ENCODE measurements at regions not wholly inside any gene's neighbourhood (a gene's known extent, or its start where the extent isn't known, plus 50 kb on each side); places are given as distances from the start of the nearest gene placed in this dataset.
"Not testable (repeated sequence)": the region's sequence is repeated elsewhere in the genome, so short reads cannot be mapped to it uniquely, and the experiment has no call there.

- Histone ChIP-seq H3K9ac (ENCODE audit: insufficient read length, low read depth) (no peak overlapping the region), H3K4me1 (ENCODE audit: insufficient read depth, insufficient read length) (peaks cover 14% of the 10 kb centered on the region), H3K36me3 (ENCODE audit: insufficient read depth, insufficient read length, low read length) (no peaks in the 10 kb centered on the region), H3K9me3 (ENCODE audit: insufficient read depth, low read length) (no peaks in the 10 kb centered on the region; the same call in 1 of the 2 replicates), H3K27me3 (ENCODE audit: insufficient read depth, insufficient read length) (no peaks in the 10 kb centered on the region), H3K4me3 (ENCODE audit: insufficient read length, low read depth) (no peak overlapping the region)
- TF ChIP-seq ZNF274 (IDR thresholded peaks at IDR 0.05; ENCODE audit: low read depth, low read length) = no peak
- no peak for TF ChIP-seq YY1 (IDR thresholded peaks at IDR 0.05; ENCODE audit: insufficient read depth, insufficient read length)
- no peak for TF ChIP-seq SUZ12 (IDR thresholded peaks at IDR 0.05; ENCODE audit: extremely low read depth, insufficient read depth, insufficient read length)
- no peak for DNase-seq (ENCODE audit: low read depth, low spot score)
These were observed 208.2 kb downstream of the RHOU start for GRCh38 chr1:228943436-228943835.

DNA sequence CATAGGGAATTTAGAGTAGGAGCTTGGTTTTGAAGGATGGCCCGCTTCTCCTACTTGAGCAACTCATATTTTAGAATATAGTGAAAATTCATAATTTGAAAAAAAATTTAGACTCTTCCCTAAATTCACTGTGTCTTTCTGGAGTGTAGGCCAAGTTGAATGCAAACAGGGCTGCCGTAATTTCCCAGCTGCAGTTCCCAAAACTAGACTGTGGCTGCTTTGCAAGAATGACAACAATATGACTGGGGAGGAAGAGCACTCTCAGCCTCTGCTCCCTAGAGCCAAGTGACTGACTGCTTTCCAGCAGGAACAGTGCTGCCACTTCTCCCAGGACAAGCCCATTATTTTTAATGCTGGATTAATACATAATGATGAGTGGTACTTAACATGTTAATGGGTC, 209.0 kb downstream of the RHOU start:
- H3K9me3 ChIP-seq (ENCODE audit: insufficient read depth, low read length) = no peaks in the 10 kb centered on the region; the same call in 1 of the 2 replicates
- peaks cover 8% of the 10 kb centered on the region for H3K4me1 ChIP-seq (ENCODE audit: insufficient read depth, insufficient read length)
- H3K4me3 ChIP-seq (ENCODE audit: insufficient read length, low read depth) = no peak overlapping the region
- no peak for TF ChIP-seq YY1 (IDR thresholded peaks at IDR 0.05; ENCODE audit: insufficient read depth, insufficient read length)
- TF ChIP-seq SUZ12 (IDR thresholded peaks at IDR 0.05; ENCODE audit: extremely low read depth, insufficient read depth, insufficient read length) = no peak
- no peak for TF ChIP-seq ZNF274 (IDR thresholded peaks at IDR 0.05; ENCODE audit: low read depth, low read length)
- H3K36me3 ChIP-seq (ENCODE audit: insufficient read depth, insufficient read length, low read length) = no peaks in the 10 kb centered on the region
- H3K27me3 ChIP-seq (ENCODE audit: insufficient read depth, insufficient read length) = no peaks in the 10 kb centered on the region
- no peak for DNase-seq (ENCODE audit: low read depth, low spot score)
- no peak overlapping the region for H3K9ac ChIP-seq (ENCODE audit: insufficient read length, low read depth)

GRCh38 chr1:228944935-228945371, 209.7 kb downstream of the RHOU start:
- peaks cover 7% of the 10 kb centered on the region for H3K4me1 ChIP-seq (ENCODE audit: insufficient read depth, insufficient read length)
- H3K27me3 ChIP-seq (ENCODE audit: insufficient read depth, insufficient read length) = no peaks in the 10 kb centered on the region
- H3K9ac ChIP-seq (ENCODE audit: insufficient read length, low read depth) = no peak overlapping the region
- no peaks in the 10 kb centered on the region; the same call in 1 of the 2 replicates for H3K9me3 ChIP-seq (ENCODE audit: insufficient read depth, low read length)
- TF ChIP-seq YY1 (IDR thresholded peaks at IDR 0.05; ENCODE audit: insufficient read depth, insufficient read length) = no peak
- no peak for TF ChIP-seq SUZ12 (IDR thresholded peaks at IDR 0.05; ENCODE audit: extremely low read depth, insufficient read depth, insufficient read length)
- TF ChIP-seq ZNF274 (IDR thresholded peaks at IDR 0.05; ENCODE audit: low read depth, low read length) = no peak
- no peak overlapping the region for H3K4me3 ChIP-seq (ENCODE audit: insufficient read length, low read depth)
- no peak for DNase-seq (ENCODE audit: low read depth, low spot score)
- no peaks in the 10 kb centered on the region for H3K36me3 ChIP-seq (ENCODE audit: insufficient read depth, insufficient read length, low read length)

- DNase-seq (ENCODE audit: low read depth, low spot score) = no peak
- H3K9me3 ChIP-seq (ENCODE audit: insufficient read depth, low read length) = no peaks in the 10 kb centered on the region; the same call in 1 of the 2 replicates
- no peaks in the 10 kb centered on the region for H3K36me3 ChIP-seq (ENCODE audit: insufficient read depth, insufficient read length, low read length)
- no peak for TF ChIP-seq YY1 (IDR thresholded peaks at IDR 0.05; ENCODE audit: insufficient read depth, insufficient read length)
- no peak overlapping the region for H3K4me3 ChIP-seq (ENCODE audit: insufficient read length, low read depth)
- no peak overlapping the region for H3K9ac ChIP-seq (ENCODE audit: insufficient read length, low read depth)
- H3K27me3 ChIP-seq (ENCODE audit: insufficient read depth, insufficient read length) = no peaks in the 10 kb centered on the region
- no peaks in the 10 kb centered on the region for H3K4me1 ChIP-seq (ENCODE audit: insufficient read depth, insufficient read length)
These were observed 210.6 kb downstream of the RHOU start for GRCh38 chr1:228945885-228946284.

DNA sequence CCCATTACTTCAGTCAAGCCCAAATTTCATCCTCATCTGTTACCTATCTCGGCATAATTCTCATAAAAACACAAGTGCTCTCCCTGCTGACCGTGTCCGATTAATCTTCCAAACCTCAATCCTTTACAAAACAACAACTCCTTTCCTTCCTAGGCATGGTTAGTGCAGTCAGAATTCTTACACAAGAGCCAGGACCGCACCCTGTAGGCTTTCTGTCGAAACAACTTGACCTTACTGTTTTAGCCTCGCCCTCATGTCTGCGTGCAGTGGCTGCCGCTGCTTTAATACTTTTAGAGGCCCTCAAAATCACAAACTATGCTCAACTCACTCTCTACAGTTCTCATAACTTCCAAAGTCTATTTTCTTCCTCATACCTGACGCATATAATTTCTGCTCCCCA, 214.3 kb downstream of the RHOU start:
- H3K9me3 ChIP-seq (ENCODE audit: insufficient read depth, low read length); H3K36me3 ChIP-seq (ENCODE audit: insufficient read depth, insufficient read length, low read length); H3K27me3 ChIP-seq (ENCODE audit: insufficient read depth, insufficient read length); H3K4me3 ChIP-seq (ENCODE audit: insufficient read length, low read depth); DNase-seq (ENCODE audit: low read depth, low spot score); H3K4me1 ChIP-seq (ENCODE audit: insufficient read depth, insufficient read length); H3K9ac ChIP-seq (ENCODE audit: insufficient read length, low read depth): not testable (repeated sequence)

GRCh38 chr1:228953207-228953606, 217.9 kb downstream of the RHOU start:
- TF ChIP-seq SUZ12 (IDR thresholded peaks at IDR 0.05; ENCODE audit: extremely low read depth, insufficient read depth, insufficient read length) (no peak), ZNF274 (IDR thresholded peaks at IDR 0.05; ENCODE audit: low read depth, low read length) (no peak), YY1 (IDR thresholded peaks at IDR 0.05; ENCODE audit: insufficient read depth, insufficient read length) (no peak)
- Histone ChIP-seq H3K9me3 (ENCODE audit: insufficient read depth, low read length) (no peaks in the 10 kb centered on the region), H3K4me3 (ENCODE audit: insufficient read length, low read depth) (no peak overlapping the region), H3K27me3 (ENCODE audit: insufficient read depth, insufficient read length) (no peaks in the 10 kb centered on the region), H3K9ac (ENCODE audit: insufficient read length, low read depth) (no peak overlapping the region), H3K4me1 (ENCODE audit: insufficient read depth, insufficient read length) (peaks cover 2% of the 10 kb centered on the region), H3K36me3 (ENCODE audit: insufficient read depth, insufficient read length, low read length) (no peaks in the 10 kb centered on the region)
- DNase-seq (ENCODE audit: low read depth, low spot score) = no peak

GRCh38 chr1:228953808-228954207, 218.5 kb downstream of the RHOU start:
- H3K36me3 ChIP-seq (ENCODE audit: insufficient read depth, insufficient read length, low read length); H3K27me3 ChIP-seq (ENCODE audit: insufficient read depth, insufficient read length); H3K4me3 ChIP-seq (ENCODE audit: insufficient read length, low read depth); H3K9ac ChIP-seq (ENCODE audit: insufficient read length, low read depth); DNase-seq (ENCODE audit: low read depth, low spot score); H3K4me1 ChIP-seq (ENCODE audit: insufficient read depth, insufficient read length); H3K9me3 ChIP-seq (ENCODE audit: insufficient read depth, low read length): not testable (repeated sequence)

DNA sequence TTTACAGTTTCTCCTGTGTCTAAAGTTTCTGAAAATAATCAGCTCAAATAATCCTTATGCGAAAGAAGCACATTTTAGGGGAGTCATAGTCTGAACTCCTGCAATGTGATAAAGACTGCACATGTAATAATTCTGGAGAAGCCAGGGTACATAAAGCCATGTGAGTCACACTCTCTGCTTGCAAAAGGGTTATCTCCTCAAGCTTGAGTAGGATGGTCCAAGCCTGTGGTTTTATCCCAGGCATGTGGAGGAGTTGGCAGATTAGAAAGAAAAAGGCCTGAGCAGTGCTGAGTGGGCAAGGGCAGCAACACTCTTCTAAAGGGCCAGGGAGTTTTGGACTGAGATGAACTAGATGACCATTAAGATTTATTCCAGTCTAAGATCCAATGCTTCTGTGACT, 220.4 kb downstream of the RHOU start:
- no peak for TF ChIP-seq SUZ12 (IDR thresholded peaks at IDR 0.05; ENCODE audit: extremely low read depth, insufficient read depth, insufficient read length)
- TF ChIP-seq ZNF274 (IDR thresholded peaks at IDR 0.05; ENCODE audit: low read depth, low read length) = no peak
- TF ChIP-seq YY1 (IDR thresholded peaks at IDR 0.05; ENCODE audit: insufficient read depth, insufficient read length) = no peak
- DNase-seq (ENCODE audit: low read depth, low spot score) = no peak
- Histone ChIP-seq H3K9ac (ENCODE audit: insufficient read length, low read depth) (no peak overlapping the region), H3K9me3 (ENCODE audit: insufficient read depth, low read length) (no peaks in the 10 kb centered on the region), H3K4me1 (ENCODE audit: insufficient read depth, insufficient read length) (peaks cover 2% of the 10 kb centered on the region), H3K4me3 (ENCODE audit: insufficient read length, low read depth) (no peak overlapping the region), H3K27me3 (ENCODE audit: insufficient read depth, insufficient read length) (no peaks in the 10 kb centered on the region), H3K36me3 (ENCODE audit: insufficient read depth, insufficient read length, low read length) (no peaks in the 10 kb centered on the region)

All from NT2/D1 (cell line).